ENCODE measurements at regions not wholly inside any gene's neighbourhood (a gene's known extent, or its start where the extent isn't known, plus 50 kb on each side); places are given as distances from the start of the nearest gene placed in this dataset.

GRCh38 chr18:68330658-68331057 is 384.2 kb downstream of the TMX3 start:
- no peak for ATAC-seq

DNA sequence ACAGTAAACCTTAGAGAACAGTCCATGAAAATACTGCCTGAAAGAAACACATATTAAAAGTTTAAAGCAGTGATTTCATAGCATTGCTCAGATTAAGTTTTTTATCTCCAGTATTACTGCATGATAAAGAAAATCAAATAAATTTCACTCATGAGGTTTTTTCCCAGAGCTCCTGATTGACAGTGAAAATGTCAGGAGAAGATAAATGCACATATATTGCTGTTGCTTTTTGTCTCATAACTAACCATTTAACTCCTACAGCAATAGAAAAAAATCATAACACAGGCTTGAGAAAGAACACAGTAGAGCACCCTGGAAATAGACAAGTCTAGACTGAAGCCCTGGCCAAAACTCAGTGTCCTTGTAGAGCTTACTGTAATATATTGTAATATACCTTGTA is 391.0 kb downstream of the TMX3 start:
- ATAC-seq: no peak

DNA sequence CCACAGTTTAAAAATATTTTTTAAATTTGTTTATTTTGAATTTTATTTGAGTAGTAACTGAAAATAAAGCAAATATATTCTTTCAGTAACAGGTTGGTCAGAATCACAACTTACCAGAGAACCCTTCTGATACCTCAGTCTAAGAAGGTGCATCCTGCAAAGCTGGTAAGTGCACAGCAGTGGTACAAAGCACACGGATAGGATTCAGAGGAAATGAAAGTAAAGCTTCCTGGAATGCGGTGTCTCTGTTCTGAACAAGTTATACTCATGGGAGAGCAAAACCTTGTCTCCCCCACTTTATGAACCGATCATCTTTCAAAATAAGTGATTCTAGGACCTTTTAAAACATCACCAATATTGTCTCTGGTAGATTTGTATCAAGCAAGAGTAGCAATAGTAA is 398.3 kb downstream of the TMX3 start:
- no peak for ATAC-seq

- ATAC-seq: no peak
These were observed 400.5 kb downstream of the TMX3 start for GRCh38 chr18:68314403-68314802.

- ATAC-seq: no peak
These were observed 413.5 kb downstream of the TMX3 start for GRCh38 chr18:68301441-68301840.

GRCh38 chr18:68299906-68300305 is 415.0 kb downstream of the TMX3 start:
- ATAC-seq: no peak

DNA sequence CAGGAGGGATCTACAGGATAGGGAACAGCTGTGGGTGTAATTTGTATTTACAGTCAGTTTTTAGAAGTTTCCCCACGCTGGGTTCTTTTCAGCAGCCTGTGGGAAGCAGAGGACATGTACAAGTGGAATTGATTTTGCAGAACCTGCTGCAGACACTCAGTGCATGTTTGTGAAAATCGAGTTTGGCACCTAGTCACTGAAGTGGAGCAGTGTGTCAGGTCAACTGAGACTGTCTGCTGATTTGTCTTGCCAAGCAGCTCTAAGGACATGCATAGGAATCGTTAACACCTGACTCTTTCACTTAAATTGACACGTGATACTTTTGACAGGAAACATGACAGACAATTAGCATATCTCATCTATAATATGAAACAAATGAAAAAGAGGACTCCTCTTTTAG is 416.6 kb downstream of the TMX3 start:
- ATAC-seq: no peak

DNA sequence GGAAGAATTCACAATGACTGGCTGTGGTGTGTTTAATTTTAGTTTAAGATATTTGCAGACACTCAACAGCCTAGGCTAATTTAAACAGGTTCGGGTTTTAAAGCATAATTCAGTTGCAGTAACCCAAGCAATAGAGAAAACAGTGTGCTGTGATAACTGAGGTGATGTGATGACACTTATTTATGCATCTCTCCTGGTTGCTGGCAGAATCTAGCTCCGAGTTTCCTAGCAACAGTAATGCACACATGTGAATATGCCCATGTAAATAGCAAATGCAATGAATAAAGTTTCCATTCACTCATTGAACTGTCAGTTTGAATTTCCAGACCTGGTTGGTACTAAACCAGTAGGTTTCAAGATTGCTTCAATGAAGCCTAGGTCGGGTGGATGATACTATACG is 426.5 kb downstream of the TMX3 start:
- no peak for ATAC-seq

GRCh38 chr18:68284236-68284780 is 430.6 kb downstream of the TMX3 start:
- no peak for ATAC-seq

- ATAC-seq: no peak
These were observed 431.1 kb downstream of the TMX3 start for GRCh38 chr18:68283834-68284233.

DNA sequence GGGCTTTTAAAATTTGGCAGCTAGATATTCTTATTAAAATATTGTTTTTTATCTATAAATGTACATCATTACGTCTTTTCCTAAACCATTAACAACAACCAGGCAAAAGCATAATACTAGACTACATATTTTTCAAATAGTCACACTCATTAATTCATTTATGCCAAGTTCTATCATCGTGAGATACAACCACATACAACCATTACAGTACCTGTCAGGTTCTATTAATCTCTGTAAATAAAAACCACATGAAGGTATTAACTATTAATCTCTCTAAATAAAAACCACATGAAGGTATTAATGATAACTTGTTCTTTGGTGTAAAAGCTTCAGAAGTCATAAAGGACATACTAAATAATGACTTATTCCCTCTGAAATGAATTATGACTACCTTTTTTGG is 432.7 kb downstream of the TMX3 start:
- ATAC-seq: no peak

DNA sequence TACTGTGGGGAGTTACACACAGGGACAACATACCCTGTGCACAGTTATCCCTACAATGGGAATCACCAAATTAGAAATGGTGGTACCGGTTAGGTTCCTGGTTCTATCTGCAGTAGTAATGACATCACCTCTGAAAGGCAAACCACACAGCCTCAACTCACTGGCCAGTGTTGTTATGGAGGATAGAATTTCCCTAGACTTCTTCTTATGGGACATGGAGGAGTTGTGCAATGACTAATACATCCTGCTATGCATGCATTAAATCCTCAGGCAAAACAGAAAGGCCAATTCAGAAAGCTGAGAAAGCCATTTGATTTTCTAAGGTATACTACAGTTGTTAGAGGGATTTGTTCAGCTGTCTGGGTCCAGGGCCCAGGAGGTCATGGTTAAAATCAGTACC is 439.3 kb downstream of the TMX3 start:
- ATAC-seq: no peak

GRCh38 chr18:68270017-68270416 is 444.9 kb downstream of the TMX3 start:
- no peak for ATAC-seq

- ATAC-seq: no peak
These were observed 447.3 kb downstream of the TMX3 start for GRCh38 chr18:68267583-68267982.

GRCh38 chr18:68263481-68263880 is 451.4 kb downstream of the TMX3 start:
- ATAC-seq: no peak

DNA sequence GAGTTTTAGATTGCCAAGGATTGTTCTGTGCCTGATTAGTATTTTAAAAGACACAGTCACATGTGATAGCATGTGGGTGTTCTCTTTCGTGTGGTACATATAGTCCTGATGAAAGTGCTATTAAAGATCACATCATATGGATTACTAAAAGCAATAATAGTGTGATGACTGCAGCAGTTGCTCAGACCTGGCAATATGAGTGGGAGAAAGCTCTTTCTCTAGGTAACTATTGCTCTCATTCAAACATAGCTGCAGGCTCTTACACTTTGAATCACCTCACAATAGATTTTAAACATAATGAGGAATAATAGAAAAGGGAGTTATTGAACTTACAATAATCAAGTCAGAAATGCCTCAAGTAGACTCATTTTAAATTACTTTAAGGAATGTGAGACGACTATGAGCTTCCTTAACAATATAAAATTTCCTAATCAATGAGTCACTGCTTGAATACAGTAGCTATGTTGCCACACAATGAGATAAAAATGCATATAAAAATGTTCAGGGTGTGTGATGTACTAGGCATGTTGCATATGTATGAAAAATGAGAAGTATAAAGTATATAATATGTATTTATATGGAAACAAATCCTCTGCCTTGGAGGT is 452.1 kb downstream of the TMX3 start:
- peak; percentile 57 for ATAC-seq

DNA sequence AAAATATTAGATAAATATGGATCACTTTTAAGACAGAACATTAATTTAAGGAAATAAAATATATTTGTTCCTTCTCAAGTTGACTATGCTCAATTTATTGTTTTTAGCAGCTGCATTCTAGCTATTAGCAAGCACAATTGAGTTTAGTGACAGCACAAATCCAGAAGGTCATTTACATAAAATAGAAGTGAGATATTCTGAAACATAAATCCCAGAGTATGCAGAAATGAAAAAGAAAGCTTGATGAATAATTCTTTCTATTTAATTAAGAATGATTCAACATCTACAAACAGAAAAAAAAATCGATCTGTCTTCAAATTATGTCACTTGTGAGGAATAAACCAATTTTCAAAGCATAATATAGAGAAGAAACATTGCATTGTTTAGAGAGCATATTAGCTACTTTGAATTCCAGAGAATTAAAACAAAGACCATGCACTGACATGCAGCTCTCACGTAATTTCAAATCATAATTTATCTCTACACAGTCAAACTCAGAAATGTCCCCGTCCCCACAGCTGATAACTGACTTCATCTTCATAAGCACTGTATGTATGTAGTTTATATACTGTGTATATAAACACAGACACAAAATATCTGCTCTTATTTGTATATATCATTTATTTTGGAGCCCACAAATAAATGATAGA is 458.4 kb downstream of the TMX3 start:
- ATAC-seq: no peak

DNA sequence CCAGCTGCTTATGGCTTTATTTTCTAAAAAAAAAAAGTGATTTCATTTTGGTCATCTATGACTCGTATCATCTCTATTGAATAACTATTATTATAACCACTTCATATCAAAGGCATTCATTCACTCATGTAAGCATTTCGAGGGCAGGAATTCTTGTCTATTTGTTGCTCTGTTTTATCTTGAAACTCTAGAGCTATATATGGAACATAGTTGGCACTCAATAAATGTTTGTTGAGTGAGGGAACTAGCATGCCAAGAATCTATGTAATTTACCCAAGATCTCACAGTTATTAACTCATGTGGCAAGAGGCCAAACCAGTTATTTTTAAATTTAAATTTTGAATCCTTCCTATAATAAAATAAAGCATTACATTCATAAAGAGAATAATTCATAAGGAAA is 470.1 kb downstream of the TMX3 start:
- no peak for ATAC-seq

DNA sequence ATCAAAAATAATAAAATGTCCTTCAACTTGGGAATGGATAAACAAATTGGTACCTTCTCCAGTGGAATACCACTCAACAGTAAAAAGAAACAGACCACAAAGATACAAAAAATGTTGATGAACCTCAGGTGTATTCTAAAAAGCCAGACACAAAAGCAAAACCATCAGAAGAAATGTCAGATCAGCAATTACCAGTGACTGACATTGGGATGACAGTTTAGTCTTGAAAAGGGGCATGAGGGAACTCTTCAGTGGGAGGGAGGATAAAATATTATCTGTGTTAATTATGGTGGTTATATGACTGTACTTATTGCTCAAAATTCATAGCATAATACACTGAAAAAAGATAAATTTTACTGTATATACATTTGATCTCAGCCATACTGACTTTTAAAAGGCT is 473.0 kb downstream of the TMX3 start:
- ATAC-seq: no peak

DNA sequence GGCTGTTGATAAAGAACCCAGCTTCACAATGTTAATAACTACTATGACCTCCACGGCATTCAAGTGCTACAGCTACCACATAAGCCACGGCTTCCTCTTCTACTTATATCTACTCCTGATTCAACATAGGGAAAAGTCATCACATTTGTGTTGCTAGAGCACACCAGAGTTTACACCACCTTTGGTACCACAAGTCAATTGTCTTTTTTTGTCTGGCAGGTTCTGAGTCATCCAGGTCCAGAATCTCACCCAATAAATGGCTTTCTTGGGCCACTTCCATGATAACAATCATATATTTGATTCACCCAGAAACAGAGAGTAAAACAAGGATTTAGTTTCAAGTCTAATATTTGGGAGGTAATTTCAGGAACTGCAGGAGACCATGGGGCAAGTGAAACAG is 480.2 kb downstream of the TMX3 start:
- ATAC-seq: no peak

DNA sequence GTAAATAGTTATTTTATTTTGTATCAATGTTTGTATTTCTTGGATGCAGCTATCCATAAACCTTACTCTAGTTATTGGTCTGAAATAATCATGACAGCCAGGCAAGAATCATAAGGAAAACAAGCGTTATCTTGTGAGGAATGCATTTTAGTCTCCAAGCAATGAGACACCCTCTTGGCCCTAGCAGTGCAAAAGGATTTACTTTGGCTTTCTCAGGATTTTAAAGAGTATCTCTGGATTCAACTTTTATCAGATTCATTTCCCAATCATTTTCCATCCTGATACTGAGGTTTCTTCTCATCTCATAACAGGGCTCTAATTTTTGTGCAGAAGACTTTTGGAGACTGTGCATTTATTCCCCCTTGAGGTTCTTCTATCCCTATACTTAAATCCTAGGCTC is 480.8 kb downstream of the TMX3 start:
- ATAC-seq: no peak

DNA sequence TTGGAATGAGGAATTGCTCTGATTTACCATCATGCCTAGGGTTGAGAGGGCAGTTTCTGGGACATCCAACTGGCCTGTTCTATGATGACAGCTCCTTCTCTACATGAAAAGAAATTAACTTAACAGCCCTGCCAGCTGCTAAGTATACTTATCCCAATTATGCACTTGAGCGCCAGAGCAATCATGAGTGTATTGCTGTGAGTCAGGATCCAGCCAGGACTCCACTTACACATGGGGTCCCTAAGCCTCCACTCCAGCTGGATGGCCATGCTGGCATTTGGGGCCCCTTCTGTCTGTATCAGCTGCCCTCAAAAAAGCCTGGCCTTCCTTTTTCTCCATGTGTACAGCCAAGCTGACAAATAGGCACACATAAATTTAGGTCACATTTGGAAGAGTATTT is 481.9 kb downstream of the TMX3 start:
- no peak for ATAC-seq

- ATAC-seq: no peak
These were observed 485.6 kb downstream of the TMX3 start for GRCh38 chr18:68229351-68229750.

DNA sequence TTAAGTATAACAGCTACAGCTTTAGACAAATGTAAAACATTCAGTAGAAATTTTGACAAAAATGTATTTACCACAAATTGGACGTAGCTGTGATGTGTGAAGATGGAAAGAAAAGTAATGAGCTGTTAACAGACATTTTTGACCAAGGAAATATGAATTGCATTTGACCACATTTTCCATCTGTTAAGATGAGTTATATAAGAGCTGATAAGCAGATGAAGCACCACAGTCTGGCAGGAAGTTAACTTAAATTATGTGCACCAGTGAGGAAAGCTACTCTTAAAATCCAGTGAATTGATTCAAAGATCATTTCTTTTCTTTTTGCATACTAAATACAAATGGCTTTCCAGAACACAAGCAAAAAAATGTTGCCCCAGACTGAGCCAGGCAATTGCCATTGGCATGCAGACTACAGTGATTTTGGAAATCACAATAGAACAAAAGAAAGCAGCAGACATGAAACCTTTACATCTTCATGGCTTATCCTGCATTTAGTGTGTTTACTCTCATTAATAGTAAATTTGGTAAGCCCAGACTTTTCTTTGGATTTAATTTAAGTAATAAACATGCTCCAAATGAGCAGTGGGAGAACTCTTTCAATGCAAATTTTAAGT is 493.7 kb downstream of the TMX3 start:
- ATAC-seq: no peak
